ENCODE measurements at regions not wholly inside any gene's neighbourhood (a gene's known extent, or its start where the extent isn't known, plus 50 kb on each side); places are given as distances from the start of the nearest gene placed in this dataset.

GRCh38 chrX:88146577-88146976, 600.4 kb upstream of the CPXCR1 start:
- TF ChIP-seq CTCF (IDR thresholded peaks at IDR 0.05 in 8 of 11, conservative IDR thresholded peaks at IDR 0.05 in 3 of 11): no peak
- TF ChIP-seq POLR2A (IDR thresholded peaks at IDR 0.05): no peak
